ENCODE measurements at regions not wholly inside any gene's neighbourhood (a gene's known extent, or its start where the extent isn't known, plus 50 kb on each side); places are given as distances from the start of the nearest gene placed in this dataset.
"Not testable (repeated sequence)": the region's sequence is repeated elsewhere in the genome, so short reads cannot be mapped to it uniquely, and the experiment has no call there.

DNA sequence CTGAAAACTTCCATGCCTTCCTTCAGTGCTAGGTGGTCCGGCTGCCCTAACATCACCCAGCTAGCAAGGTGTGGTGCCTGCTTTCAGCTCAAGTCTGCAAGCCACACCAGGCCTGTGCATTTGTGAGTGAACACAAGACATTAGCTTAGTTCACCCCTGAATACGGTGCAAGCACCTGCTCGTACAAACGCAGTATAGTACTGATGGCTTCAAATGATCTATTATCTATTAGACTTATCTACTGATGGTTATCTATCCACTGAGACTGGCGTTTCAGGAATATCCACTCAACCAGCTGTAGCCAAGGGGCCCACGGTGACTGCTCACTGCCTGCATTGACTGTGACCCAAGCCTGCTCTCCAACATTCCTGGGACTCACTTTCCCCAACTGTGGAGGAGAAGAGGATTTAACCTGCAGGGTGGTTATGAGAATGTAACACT, 155.9 kb downstream of the SHOX start:
- no peak for DNase-seq

- no peak for DNase-seq
Observed at GRCh38 chrX:784829-785228, 154.2 kb downstream of the SHOX start.

GRCh38 chrX:781224-782204, 150.9 kb downstream of the SHOX start:
- no peak for DNase-seq

GRCh38 chrX:776529-777230, 146.1 kb downstream of the SHOX start:
- DNase-seq: no peak

DNA sequence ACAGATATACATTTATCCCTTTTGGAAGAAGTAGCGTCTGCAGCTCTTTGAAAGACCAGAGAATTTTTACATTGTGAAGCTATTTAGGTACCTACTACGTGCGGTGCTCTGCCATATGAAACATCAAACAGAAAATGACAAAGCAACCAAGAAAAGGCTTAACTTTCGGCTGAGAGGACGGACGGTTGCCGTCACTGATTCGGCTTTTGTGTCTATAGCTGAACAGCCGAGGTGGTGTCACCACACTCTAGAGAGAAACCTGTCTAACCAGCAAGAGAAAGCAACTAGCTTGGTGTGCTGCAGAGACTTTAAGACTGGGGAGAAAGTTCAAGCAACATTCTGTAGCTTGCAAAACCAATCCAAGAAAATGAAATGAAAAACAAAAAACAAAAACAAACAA, 145.5 kb downstream of the SHOX start:
- DNase-seq: no peak

DNA sequence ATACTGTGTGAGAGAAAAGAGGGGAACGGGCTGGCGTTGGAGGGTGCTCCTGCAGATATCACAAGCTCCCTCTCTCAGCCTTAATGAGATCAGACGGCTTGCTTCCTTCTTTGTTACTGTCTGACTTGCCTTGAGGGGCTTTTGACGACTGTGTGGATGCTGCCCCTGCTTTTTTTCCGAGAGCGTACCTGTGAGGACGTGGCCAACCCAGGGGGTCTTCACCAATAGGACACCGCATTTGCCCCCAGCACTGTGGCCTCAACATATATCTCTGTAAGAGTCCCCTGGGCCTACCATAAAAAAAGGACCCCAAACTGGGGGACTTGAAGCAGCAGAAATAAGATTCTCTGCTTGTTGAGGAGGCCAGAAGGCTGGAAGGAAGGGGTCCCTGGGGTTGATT, 143.9 kb downstream of the SHOX start:
- DNase-seq: no peak

GRCh38 chrX:773292-774025, 142.9 kb downstream of the SHOX start:
- DNase-seq: no peak

GRCh38 chrX:771536-771935, 140.9 kb downstream of the SHOX start:
- DNase-seq: no peak

GRCh38 chrX:769796-770195, 139.2 kb downstream of the SHOX start:
- no peak for DNase-seq

DNA sequence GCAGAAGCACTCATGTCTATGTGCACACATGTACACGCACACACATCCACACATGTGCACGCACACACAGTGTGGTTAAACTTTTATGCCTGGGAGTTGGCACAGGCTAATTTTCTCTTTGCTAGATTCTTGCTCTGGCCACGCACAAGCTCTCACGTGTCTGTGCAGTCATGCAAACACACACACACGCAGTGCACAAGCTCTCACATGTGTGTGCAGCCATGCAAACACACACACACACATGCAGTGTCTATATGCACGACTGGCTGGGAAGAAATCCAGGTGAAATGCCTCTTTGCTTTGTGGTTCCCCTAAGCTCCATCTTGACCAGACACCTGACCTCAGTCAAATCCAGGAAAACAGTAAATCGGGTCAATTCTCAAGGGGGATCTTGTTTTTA, 138.0 kb downstream of the SHOX start:
- DNase-seq: no peak

DNA sequence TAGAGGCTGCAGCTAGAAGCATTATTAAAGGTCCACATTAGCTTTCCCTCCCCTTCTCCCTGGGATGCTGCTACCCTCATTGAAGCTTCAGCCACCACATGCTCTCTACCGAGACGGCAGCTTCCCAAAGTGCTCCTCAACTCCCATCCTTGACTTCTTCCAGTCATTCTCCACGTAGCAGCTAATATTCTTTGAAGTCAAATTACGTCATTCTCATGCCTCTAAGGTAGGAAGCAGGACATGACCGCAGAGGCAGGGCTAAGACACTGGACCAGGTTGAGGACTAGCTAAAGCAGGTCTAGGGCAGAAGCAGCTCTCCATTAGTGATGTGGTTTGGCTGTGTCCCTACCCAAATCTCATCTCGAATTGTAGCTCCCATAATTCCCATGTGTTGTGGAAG, 128.3 kb downstream of the SHOX start:
- no peak for DNase-seq

DNA sequence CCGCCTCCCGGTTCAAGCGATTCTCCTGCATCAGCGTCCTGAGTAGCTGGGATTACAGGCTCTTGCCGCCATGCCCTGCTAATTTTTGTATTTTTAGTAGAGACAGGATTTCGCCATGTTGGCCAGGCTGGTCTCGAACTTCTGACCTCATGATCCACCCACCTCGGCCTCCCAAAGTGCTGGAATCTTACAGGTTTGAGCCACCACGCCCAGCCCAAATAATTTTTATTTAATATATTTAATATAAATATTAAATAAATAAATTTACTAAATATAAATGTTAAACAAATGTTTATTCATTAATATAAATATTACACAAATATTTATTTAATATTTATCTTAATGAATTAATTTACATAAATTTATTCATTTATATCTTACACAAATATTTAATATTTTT, 120.2 kb downstream of the SHOX start:
- no peak for DNase-seq

DNA sequence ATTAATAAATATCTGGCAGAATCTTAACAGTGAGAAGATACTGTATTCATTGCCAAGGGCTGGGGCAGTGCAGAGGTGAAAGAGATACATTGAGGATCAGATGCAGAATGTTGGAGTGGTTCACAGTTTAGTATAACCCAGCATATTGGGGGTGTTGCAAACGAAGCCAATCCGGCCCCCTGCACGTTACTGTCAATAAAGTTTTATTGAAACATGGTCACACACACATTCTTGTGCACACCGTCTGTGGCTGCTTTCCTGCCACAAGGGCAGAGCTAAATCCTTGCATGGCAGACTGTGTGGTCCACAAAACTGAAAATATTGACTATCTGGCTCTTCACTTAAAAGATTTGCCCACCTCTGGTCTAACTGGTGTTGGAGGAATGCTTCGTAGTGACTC, 119.7 kb downstream of the SHOX start:
- no peak for DNase-seq

- DNase-seq: no peak
Observed at GRCh38 chrX:747176-747575, 116.6 kb downstream of the SHOX start.

DNA sequence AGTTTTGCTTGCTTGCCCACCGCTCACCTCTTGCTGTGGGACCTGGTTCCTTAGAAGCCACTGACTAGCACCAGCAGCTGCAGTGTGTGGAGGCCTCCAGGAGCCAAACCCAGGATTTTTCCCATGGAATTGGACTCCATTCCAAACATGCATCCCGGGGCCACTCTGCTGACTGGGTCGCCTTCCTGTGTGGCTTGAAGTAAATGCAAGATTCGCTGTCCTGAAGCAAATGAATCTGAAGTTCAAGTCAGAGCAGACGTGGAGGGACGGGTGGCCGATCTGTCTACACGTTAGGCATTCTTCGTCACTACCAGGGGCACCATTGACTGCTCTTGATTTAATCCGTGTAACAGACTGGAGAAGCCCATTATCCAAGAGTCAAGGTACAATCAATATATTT, 109.0 kb downstream of the SHOX start:
- no peak for DNase-seq

- DNase-seq: not testable (repeated sequence)
Observed at GRCh38 chrX:737021-737420, 106.4 kb downstream of the SHOX start.

GRCh38 chrX:734362-734761, 103.8 kb downstream of the SHOX start:
- DNase-seq: no peak

GRCh38 chrX:733961-734360, 103.4 kb downstream of the SHOX start:
- DNase-seq: no peak

GRCh38 chrX:729583-730409, 99.2 kb downstream of the SHOX start:
- no peak for DNase-seq

DNA sequence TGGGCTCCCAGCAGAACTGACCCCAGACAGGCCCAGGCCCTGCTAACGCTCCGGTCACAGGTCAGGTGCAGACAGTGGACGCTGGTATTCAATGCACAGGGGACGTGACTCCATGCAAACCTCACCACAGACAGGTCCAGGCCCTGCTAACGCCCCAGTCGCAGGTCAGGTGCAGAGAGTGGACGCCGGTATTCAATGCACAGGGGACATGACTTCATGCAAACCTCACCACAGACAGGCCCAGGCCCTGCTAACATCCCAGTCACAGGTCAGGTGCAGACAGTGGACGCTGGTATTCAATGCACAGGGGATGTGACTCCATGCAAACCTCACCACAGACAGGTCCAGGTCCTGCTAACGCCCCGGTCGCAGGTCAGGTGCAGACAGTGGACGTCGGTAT, 98.5 kb downstream of the SHOX start:
- not testable (repeated sequence) for DNase-seq

DNA sequence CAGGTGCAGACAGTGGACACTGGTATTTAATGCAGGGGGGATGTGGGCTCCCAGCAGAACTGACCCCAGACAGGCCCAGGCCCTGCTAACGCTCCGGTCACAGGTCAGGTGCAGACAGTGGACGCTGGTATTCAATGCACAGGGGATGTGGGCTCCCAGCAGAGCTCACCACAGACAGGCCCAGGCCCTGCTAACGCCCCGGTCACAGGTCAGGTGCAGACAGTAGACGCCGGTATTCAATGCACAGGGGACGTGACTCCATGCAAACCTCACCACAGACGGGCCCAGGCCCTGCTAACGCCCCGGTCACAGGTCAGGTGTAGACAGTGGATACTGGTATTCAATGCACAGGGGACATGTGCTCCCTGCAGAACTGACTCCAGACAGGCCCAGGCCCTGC, 98.0 kb downstream of the SHOX start:
- not testable (repeated sequence) for DNase-seq
